HG03159 (cell line): ENCODE measurements at regions not wholly inside any gene's neighbourhood (a gene's known extent, or its start where the extent isn't known, plus 50 kb on each side); places are given as distances from the start of the nearest gene placed in this dataset.
"Not testable (repeated sequence)": the region's sequence is repeated elsewhere in the genome, so short reads cannot be mapped to it uniquely, and the experiment has no call there.

ENCODE experiments used
- ATAC-seq: cut with Tn5 transposase; IDR thresholded peaks from one replicate; pipeline ENCODE4 v1.9.1; 2021; ENCODE audit warnings: mild to moderate bottlenecking, moderate library complexity; ENCODE audit not compliant: unreplicated experiment

DNA sequence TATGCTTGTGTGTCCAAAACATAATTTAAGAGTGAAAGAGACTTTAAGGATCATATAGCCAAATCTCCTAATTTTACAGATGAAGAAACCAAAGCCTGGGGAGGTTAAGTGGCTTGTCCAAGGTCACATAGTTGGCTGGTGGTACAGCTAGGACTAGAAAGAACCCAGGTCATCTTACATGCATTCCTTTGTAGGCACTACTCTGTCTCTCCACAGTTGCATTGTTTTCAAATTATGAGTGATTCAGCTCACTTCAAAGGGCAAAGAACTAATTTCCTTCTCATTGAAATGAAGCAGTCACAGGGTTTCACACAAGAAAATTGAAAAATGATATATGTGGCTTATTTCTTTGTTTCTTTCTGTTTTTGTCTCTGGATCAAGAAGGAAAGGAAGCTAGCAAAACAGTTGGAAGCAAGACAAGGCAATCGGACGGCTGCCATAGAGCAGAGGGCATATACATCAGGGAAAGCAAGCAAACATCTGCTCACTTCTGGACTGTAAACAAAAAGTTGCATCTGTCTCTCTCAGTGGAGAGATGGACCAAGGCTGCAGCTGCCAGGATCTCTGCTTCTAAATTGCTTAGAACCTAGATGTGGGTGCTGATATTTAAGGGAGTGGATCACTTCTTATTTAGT lies 107.5 kb upstream of the AMOT start:
- no peak for ATAC-seq

DNA sequence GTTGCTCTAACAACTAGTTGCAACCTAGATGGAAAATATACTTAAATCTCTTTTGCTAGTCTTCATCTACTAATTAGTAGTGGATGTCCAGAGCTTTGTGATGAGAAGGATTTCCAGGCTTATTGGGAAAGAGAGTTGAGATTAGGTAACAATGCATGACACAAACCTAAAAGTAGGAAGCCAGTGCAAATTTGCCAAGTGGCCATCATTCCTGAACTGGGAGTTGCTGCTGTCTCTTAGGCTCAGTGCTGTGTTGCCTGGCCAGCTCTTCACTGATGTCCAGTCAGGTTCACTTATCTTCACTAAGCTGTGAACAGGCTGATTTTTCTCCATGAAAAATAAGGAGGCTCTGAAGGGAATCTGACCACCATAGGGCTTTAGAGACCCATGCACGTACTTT lies 105.6 kb upstream of the AMOT start:
- ATAC-seq: no peak

DNA sequence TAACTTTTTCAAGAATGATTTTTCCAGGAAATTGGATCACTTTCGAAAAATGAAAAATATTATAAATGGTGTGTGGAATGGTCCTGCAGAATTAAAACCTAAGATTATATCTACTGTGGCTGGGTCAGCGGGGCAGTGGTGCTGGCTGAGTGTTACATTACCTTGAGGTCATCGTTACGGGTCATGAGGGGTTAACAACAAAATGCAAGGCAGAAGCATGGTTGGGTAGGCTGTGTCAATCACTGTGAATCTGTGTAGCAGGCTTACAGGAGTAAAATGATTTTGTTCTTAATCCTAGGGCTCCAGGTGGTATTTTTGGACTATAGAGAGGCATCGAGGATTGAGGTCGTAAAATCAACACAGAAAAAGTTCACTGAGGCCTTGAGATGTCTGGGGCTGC lies 105.2 kb upstream of the AMOT start:
- ATAC-seq: no peak

DNA sequence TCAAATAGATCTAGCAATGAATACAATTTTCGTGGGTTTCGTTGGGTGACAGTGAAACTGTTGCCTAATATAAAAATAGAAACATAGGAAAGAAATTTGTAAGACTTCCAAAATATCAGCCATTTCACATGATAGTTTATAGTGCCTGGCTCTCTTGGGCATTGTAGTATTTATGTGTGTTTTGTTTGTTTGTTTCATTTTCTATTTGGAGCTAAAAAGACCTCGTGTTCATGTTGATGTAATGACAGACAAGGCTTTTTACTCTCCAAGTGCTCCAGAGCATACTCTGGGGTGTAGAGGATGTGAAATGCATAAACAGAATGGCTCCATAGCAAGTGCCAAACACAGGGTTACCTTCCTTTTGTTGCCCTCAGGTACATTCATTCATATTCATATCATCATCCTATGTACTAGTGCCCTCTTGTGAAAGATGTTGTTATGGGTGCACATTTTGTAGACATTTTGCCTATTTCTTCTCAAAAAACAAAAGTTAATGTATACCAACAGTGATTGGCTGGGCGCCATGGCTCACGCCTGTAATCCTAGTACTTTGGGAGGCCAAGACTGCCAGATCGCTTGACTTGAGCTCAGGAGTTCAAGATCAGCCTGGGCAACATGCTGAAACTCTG lies 100.7 kb upstream of the AMOT start:
- peak; percentile 85 for ATAC-seq

- no peak for ATAC-seq
Observed at GRCh38 chrX:112935029-112935428, 94.4 kb upstream of the AMOT start.

- ATAC-seq: no peak
Observed at GRCh38 chrX:112931900-112932299, 91.3 kb upstream of the AMOT start.

- ATAC-seq: no peak
Observed at GRCh38 chrX:112931478-112931877, 90.8 kb upstream of the AMOT start.

GRCh38 chrX:112923381-112923780 lies 82.8 kb upstream of the AMOT start:
- not testable (repeated sequence) for ATAC-seq

DNA sequence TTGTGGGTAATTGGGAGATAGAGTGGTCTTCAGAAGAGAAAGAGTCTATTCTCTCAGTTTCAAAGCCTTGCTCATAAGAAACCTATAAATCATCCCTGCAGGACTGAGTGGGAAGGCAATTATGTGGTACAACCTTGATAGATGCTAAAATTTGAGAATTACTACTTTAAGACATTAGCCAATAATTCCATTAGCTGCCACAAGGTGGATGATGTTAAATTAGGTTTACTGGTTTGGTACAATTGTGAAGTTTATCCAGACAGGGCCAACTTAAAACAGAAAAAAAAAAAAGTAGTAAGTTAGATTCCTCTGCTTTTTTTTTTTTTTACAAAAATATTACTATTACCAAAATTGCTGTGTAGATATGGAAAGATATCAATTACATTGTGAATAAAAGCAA lies 73.2 kb upstream of the AMOT start:
- no peak for ATAC-seq

GRCh38 chrX:112910418-112910817 lies 69.8 kb upstream of the AMOT start:
- ATAC-seq: no peak

DNA sequence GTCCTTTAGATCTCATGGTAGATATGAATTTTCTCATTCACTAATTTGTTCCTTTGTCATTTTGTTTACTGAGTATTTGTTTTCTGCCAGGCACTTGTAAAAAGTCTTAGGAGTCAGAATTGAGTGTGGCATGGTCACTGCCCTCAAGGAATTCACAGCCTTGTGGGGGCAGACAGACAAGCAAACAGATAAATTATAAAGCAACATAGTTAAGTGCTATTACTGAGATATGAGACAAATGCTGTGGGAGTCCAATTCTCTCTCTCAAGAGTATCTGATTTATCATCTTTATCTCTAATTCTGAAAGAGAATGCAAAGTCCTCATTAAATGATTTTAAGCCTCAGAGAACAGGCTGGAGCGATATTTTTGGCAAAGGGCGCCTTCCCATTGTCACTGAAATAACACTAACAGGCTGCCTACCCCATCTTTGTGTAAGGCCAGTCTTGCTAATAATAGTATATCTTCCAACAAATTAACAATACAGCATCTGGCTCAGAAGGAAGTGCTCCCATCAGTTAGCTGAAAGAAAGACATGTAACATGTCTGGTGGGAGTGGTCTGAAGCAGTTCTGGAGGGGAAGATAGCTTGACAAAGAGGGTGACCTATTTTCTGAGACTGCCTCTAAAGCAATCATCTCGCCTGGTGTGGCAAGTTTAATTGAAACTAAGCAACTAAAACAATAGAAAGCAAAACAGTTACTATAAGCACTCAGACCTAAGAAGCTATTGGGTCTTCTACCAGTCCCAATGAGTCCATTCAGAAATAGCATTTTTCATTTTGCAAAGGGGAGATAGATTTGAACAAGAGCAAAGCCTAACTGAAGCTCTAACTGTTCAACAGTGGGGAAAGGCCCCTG lies 61.5 kb upstream of the AMOT start:
- ATAC-seq: no peak

GRCh38 chrX:112896051-112896450 lies 55.4 kb upstream of the AMOT start:
- ATAC-seq: no peak
